Glutamatergic neuron (in vitro differentiated cells): ENCODE measurements at regions not wholly inside any gene's neighbourhood (a gene's known extent, or its start where the extent isn't known, plus 50 kb on each side); places are given as distances from the start of the nearest gene placed in this dataset.

Experiments used
- DNase-seq: peaks from one replicate; pipeline ENCODE4 v3.0.0; 2022
- H3K27ac Mint-ChIP-seq: one replicate; pipeline ENCODE4 v1.8.0; 2020; ENCODE audit warnings: mild to moderate bottlenecking, mixed read lengths, inconsistent platforms; ENCODE audit not compliant: unreplicated experiment
- H3K27me3 Mint-ChIP-seq: one replicate; pipeline ENCODE4 v1.8.0; 2020; ENCODE audit warnings: mild to moderate bottlenecking, moderate library complexity, mixed read lengths, inconsistent platforms; ENCODE audit not compliant: unreplicated experiment
- H3K36me3 Mint-ChIP-seq: one replicate; pipeline ENCODE4 v1.8.0; 2020; ENCODE audit warnings: mild to moderate bottlenecking, mixed read lengths, inconsistent platforms; ENCODE audit not compliant: unreplicated experiment
- H3K4me1 Mint-ChIP-seq: one replicate; pipeline ENCODE4 v1.8.0; 2020; ENCODE audit warnings: mild to moderate bottlenecking, low read depth, mixed read lengths, inconsistent platforms; ENCODE audit not compliant: unreplicated experiment
- H3K4me3 Mint-ChIP-seq: one replicate; pipeline ENCODE4 v1.8.0; 2020; ENCODE audit warnings: mild to moderate bottlenecking, mixed read lengths, inconsistent platforms; ENCODE audit not compliant: unreplicated experiment
- H3K9me3 Mint-ChIP-seq: one replicate; pipeline ENCODE4 v1.8.0; 2020; ENCODE audit warnings: mild to moderate bottlenecking, moderate library complexity, mixed read lengths, inconsistent platforms; ENCODE audit not compliant: unreplicated experiment
- TF ChIP-seq, protein P1 (sequence below): fragments of 200-600 bp; sonication (generic); IDR thresholded peaks from one replicate; pipeline ENCODE4 v1.5.0; 2021; ENCODE audit not compliant: partially characterized antibody, unreplicated experiment

DNA sequence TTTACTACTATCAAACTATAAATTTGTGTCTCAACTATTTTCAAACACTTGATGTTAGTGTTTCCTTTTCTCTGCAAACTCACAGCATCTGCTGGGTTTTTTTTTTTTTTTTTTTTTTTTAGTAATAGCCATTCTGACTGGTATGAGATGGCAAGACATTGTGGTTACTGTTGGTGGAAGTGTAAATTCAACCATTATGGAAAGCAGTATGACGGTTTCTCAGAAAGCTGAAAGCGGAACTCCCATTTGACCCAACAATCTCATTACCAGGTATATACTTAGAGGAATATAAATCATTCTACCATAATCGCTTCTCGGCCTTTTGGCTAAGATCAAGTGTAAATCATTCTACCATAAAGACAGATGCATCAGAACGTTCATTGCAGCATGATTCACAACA is 608.3 kb upstream of the ZP4 start:
- no peak for DNase-seq
- H3K36me3 Mint-ChIP-seq, result no peaks in the 10 kb centered on the region
- H3K27ac Mint-ChIP-seq, result no peak overlapping the region
- H3K4me1 Mint-ChIP-seq, result no peaks in the 10 kb centered on the region
- no peak overlapping the region for H3K4me3 Mint-ChIP-seq
- TF ChIP-seq, protein P1, sequence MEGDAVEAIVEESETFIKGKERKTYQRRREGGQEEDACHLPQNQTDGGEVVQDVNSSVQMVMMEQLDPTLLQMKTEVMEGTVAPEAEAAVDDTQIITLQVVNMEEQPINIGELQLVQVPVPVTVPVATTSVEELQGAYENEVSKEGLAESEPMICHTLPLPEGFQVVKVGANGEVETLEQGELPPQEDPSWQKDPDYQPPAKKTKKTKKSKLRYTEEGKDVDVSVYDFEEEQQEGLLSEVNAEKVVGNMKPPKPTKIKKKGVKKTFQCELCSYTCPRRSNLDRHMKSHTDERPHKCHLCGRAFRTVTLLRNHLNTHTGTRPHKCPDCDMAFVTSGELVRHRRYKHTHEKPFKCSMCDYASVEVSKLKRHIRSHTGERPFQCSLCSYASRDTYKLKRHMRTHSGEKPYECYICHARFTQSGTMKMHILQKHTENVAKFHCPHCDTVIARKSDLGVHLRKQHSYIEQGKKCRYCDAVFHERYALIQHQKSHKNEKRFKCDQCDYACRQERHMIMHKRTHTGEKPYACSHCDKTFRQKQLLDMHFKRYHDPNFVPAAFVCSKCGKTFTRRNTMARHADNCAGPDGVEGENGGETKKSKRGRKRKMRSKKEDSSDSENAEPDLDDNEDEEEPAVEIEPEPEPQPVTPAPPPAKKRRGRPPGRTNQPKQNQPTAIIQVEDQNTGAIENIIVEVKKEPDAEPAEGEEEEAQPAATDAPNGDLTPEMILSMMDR, result no peak
- peaks cover 3% of the 10 kb centered on the region for H3K9me3 Mint-ChIP-seq
- H3K27me3 Mint-ChIP-seq, result no peaks in the 10 kb centered on the region

DNA sequence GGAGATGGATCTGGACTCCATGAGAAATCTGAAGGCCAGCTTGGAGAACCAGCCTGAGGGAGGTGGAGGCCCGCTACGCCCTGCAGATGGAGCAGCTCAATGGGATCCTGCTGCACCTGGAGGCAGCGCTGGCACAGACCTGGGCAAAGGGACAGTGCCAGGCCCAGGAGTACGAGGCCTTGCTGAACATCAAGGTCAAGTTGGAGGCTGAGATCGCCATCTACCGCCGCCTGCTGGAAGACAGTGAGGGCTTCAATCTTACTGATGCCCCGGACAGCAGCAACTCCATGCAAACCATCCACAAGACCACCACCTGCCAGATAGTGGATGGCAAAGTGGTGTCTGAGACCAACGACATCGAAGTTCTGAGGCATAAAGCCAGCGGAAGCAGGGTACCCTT is 601.5 kb upstream of the ZP4 start:
- Mint-ChIP-seq H3K9me3 (peaks cover 1% of the 10 kb centered on the region), H3K27me3 (no peaks in the 10 kb centered on the region), H3K27ac (no peak overlapping the region), H3K4me1 (no peaks in the 10 kb centered on the region), H3K4me3 (no peak overlapping the region), H3K36me3 (no peaks in the 10 kb centered on the region)
- no peak for DNase-seq
- TF ChIP-seq, protein P1, result no peak

DNA sequence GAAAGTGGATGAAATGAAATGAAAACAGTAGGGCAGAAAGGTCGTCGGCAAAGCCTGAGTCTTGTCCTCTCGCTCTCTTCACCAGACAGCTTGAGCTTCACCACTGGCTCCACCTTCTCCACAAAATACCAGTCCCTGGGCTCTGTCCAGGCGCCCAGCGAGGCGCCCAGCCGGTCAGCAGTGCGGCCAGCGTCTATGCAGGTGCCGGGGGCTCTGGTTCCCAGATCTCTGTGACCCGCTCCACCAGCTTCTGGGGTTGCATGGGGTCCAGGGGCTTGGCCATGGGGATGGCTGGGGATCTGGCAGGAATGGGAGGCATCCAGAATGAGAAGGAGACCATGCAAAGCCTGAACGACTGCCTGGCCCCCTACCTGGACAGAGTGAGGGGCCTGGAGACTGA is 600.5 kb upstream of the ZP4 start:
- Mint-ChIP-seq H3K36me3 (no peaks in the 10 kb centered on the region), H3K4me1 (no peaks in the 10 kb centered on the region), H3K9me3 (no peaks in the 10 kb centered on the region), H3K27ac (no peak overlapping the region), H3K4me3 (no peak overlapping the region), H3K27me3 (no peaks in the 10 kb centered on the region)
- DNase-seq, result no peak
- TF ChIP-seq, protein P1, result no peak

DNA sequence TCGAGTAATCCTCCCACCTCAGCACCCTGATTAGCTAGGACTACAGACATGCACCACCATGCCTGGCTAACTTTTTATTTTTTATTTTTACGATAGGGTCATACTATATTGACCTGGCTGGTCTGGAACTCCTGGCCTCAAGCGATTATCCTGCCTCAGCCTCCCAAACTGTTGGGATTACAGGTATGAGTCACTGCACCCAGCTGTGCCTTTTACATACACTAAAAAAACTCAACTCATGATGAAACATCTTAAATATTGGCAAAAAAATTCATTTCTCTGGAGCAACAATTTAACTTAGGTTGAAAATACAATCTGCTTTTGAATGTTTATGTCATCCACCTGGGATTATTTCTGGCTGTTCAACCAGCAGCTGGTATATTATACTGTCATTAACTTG is 598.3 kb upstream of the ZP4 start:
- no peaks in the 10 kb centered on the region for H3K9me3 Mint-ChIP-seq
- no peaks in the 10 kb centered on the region for H3K27me3 Mint-ChIP-seq
- TF ChIP-seq, protein P1, result no peak
- H3K4me1 Mint-ChIP-seq, result no peaks in the 10 kb centered on the region
- no peak overlapping the region for H3K27ac Mint-ChIP-seq
- H3K36me3 Mint-ChIP-seq, result no peaks in the 10 kb centered on the region
- no peak overlapping the region for H3K4me3 Mint-ChIP-seq
- no peak for DNase-seq

DNA sequence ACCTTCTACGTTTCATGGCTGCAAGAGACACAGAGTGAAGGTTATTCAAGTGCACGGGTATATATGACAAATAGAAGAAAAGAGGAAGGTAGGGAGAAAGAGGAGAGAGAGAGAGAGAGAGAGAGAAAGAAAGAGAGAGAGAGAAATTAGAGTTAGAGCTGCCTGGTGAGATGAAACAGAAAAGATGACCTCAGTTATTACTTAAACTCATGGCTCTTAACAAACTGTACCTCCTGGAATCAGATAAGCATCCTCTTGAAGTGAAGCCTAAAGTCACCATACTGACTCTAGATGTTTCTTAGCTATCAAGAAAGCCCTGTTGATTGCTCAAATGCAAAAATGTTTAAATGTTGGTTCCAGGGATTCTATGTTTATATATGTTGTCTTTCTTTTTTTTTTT is 597.7 kb upstream of the ZP4 start:
- no peak overlapping the region for H3K27ac Mint-ChIP-seq
- TF ChIP-seq, protein P1, result no peak
- DNase-seq, result no peak
- H3K9me3 Mint-ChIP-seq, result no peaks in the 10 kb centered on the region
- H3K27me3 Mint-ChIP-seq, result no peaks in the 10 kb centered on the region
- H3K4me1 Mint-ChIP-seq, result no peaks in the 10 kb centered on the region
- H3K4me3 Mint-ChIP-seq, result no peak overlapping the region
- H3K36me3 Mint-ChIP-seq, result no peaks in the 10 kb centered on the region
